GM12864 (cell line): ENCODE measurements at regions not wholly inside any gene's neighbourhood (a gene's known extent, or its start where the extent isn't known, plus 50 kb on each side); places are given as distances from the start of the nearest gene placed in this dataset.
A peak's percentile ranks its signal among the peaks of the same experiment; 100 is the strongest.

Experiments used
- DNase-seq: peaks from one replicate; pipeline ENCODE4 v3.0.0-alpha.2; 2011; ENCODE audit warnings: low read depth
- H3K4me3 ChIP-seq: 2 replicates; pipeline ENCODE4 v1.5.1; 2011; ENCODE audit warnings: mild to moderate bottlenecking, low read depth, low read length, control low read depth
- TF ChIP-seq, protein P1 (sequence below): IDR thresholded peaks from 2 replicates; pipeline ENCODE4 v1.5.1; 2011; ENCODE audit warnings: low read depth, mild to moderate bottlenecking, moderate library complexity, low read length, control low read depth, inconsistent platforms; ENCODE audit errors: missing control alignments

- DNase-seq: no peak
- H3K4me3 ChIP-seq: no peak overlapping the region
- TF ChIP-seq, protein P1, sequence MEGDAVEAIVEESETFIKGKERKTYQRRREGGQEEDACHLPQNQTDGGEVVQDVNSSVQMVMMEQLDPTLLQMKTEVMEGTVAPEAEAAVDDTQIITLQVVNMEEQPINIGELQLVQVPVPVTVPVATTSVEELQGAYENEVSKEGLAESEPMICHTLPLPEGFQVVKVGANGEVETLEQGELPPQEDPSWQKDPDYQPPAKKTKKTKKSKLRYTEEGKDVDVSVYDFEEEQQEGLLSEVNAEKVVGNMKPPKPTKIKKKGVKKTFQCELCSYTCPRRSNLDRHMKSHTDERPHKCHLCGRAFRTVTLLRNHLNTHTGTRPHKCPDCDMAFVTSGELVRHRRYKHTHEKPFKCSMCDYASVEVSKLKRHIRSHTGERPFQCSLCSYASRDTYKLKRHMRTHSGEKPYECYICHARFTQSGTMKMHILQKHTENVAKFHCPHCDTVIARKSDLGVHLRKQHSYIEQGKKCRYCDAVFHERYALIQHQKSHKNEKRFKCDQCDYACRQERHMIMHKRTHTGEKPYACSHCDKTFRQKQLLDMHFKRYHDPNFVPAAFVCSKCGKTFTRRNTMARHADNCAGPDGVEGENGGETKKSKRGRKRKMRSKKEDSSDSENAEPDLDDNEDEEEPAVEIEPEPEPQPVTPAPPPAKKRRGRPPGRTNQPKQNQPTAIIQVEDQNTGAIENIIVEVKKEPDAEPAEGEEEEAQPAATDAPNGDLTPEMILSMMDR: no peak
Observed at GRCh38 chr6:141492521-141493284, 640.0 kb upstream of the GJE1 start.

DNA sequence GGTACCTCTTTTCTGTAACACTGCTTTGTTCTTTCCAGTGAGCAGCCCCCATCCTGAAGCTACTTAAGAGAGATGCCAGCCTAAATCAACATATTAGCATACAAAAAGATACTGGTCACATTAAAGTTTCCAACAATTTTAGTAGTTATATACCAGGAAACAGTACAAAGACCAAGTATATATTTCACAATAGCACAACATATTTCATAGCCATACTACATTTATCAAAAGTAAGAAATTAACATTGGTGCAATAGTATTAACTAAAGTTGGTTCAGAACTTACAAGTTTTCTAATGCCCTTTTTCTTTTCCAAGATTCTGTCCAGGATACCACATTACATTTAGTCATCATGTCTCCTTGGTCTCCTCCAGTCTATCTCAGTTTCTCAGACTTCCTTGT, 641.0 kb upstream of the GJE1 start:
- no peak for DNase-seq
- no peak overlapping the region for H3K4me3 ChIP-seq
- TF ChIP-seq, protein P1: no peak

DNA sequence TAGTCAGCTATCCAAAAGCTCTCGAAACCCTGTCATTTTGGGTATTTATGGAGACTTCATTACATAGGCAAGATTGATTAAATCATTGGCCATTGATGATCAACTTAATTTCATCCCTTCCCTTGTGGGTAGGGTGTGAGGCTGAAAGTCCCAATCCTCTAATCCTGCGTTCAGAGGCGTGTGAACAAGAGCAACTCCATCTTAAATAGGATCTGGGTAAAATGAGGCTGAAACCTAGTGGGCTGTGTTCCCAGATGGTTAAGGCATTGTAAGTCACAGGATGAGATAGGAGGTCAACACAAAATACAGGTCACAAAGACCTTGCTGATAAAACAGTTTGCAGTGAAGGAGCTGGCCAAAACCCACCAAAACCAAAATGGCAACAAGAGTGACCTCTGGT, 641.7 kb upstream of the GJE1 start:
- no peak for DNase-seq
- H3K4me3 ChIP-seq: no peak overlapping the region
- TF ChIP-seq, protein P1: no peak

DNA sequence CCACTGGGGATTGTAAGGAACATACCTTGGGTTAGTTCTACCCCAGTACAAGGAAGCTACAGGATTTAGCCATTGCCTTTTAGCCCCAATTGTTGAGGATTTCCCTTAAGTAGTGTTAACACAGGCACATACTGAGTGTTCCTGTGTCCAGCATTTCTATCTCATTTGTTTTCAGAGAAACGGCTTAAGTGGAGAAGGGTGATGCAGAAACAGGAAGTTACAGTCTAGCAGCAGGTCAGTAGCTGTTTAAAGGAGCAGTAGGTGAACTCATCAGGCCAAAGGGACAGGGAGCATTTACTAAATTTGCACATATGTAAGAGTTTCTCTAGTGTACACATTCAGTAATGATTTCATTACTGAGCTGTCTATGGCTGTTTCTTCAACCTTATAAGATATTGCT, 644.2 kb upstream of the GJE1 start:
- H3K4me3 ChIP-seq: no peak overlapping the region
- no peak for DNase-seq
- TF ChIP-seq, protein P1: no peak

- no peak for DNase-seq
- TF ChIP-seq, protein P1: no peak
Observed at GRCh38 chr6:141486942-141487341, 645.8 kb upstream of the GJE1 start.

DNA sequence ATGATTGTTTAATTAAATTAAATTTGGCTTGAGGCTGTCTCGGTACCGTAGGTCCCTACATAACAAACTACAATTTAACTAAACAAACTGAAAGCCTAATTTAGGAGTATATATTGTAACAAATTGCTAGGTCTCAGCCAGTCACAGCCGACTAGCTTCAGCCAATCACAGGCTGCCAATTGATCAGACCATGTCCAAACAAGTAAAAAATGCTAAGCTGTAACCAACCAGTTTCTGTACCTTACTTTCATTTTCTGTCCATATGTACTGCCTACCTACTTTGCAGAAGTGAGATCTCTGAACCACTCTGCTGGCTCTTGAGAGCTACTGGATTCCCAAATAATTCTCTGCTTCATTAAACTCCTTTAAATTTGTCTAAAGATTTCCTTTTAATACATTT, 648.0 kb upstream of the GJE1 start:
- H3K4me3 ChIP-seq: no peak overlapping the region
- TF ChIP-seq, protein P1: no peak
- peak; percentile 75 for DNase-seq

More at GRCh38 chr6:141486942-141487341, 645.8 kb upstream of the GJE1 start:
- H3K4me3 ChIP-seq: no peak overlapping the region

- TF ChIP-seq, protein P1: no peak
- peak overlapping the region; percentile 27; the same call in 1 of the 2 replicates for H3K4me3 ChIP-seq
Observed at GRCh38 chr6:141483598-141484061, 649.1 kb upstream of the GJE1 start.

More at GRCh38 chr6:141483598-141484061, 649.1 kb upstream of the GJE1 start:
- DNase-seq: peak; percentile 87
